ENCODE measurements at regions not wholly inside any gene's neighbourhood (a gene's known extent, or its start where the extent isn't known, plus 50 kb on each side); places are given as distances from the start of the nearest gene placed in this dataset.
"Not testable (repeated sequence)": the region's sequence is repeated elsewhere in the genome, so short reads cannot be mapped to it uniquely, and the experiment has no call there.

DNA sequence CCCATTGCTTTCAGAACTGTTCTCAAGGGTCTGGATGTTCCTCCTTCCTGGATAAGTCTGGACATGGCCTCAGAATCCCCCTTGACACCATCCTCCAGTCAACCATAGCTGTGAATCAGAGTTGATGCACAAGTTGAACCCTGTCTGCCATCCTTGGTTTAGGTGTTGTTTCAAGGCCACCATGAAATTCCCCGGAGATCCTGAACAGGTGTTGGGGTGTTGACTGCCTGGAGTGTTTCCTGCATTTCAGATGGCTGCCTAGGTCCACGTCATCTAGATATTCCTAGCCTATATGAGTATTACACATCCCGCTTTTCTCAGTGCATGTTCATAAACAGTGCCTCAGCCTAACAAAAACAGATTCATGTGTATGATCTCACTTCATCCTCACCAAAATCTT lies 86.7 kb upstream of the PWP1 start:
- ATAC-seq (replicated peaks): no peak
- H3K36me3 Mint-ChIP-seq (ENCODE audit: low read depth): no peaks in the 10 kb centered on the region
- no peaks in the 10 kb centered on the region for H3K9me3 Mint-ChIP-seq
- no peaks in the 10 kb centered on the region for H3K4me1 Mint-ChIP-seq
- H3K4me3 Mint-ChIP-seq: no peak overlapping the region
- no peak overlapping the region for H3K27ac Mint-ChIP-seq
- no peaks in the 10 kb centered on the region for H3K27me3 Mint-ChIP-seq

DNA sequence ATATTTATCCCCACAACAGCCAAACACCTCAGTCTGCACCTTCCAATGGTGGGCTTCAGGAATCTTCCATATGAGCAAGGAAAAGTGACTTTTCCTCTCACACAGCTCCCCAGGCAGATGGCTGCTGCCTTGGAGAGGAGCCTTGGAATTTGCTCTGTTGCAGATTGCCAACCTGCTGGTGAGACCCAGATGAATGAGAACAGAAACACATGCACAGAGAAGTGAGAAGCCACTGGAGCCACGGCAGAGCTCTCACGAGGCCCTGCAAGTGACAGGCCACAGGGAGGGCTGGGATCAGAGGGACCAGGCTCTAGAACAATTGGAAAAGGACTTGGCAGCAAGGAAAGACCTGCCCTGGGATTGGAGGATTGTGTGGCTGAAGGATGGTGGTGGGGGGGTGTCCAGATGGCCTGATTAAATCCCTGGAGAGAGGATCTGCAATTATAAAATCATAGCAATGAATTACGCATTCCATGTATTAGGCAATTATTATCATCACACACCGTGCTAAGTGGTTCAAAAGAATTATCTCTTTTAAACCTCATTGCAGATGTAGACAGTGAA lies 84.9 kb upstream of the PWP1 start:
- no peaks in the 10 kb centered on the region for H3K4me1 Mint-ChIP-seq
- H3K4me3 Mint-ChIP-seq: no peak overlapping the region
- ATAC-seq (replicated peaks): no peak
- H3K36me3 Mint-ChIP-seq (ENCODE audit: low read depth): no peaks in the 10 kb centered on the region
- H3K27me3 Mint-ChIP-seq: no peaks in the 10 kb centered on the region
- H3K27ac Mint-ChIP-seq: no peak overlapping the region
- no peaks in the 10 kb centered on the region for H3K9me3 Mint-ChIP-seq

DNA sequence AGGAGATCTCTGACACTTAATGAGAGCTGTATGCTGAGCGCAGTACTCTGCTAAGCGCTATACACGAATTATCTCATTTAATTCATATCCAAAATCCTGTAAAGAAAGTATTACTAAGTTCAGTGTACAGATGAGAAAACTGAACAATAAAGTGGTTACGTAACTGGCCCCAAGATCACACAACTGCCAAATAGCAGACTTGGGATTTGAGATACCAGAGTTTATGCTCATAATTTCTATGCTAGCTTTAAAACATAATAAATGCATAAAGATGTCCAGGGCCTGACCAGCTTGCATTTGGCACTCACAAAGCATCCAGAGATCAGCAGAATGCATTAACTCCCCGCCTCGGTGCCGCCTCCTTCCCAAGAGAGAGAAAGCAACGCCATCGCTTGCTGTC lies 83.2 kb upstream of the PWP1 start:
- no peaks in the 10 kb centered on the region for H3K9me3 Mint-ChIP-seq
- no peaks in the 10 kb centered on the region for H3K36me3 Mint-ChIP-seq (ENCODE audit: low read depth)
- no peak overlapping the region for H3K27ac Mint-ChIP-seq
- no peak overlapping the region for H3K4me3 Mint-ChIP-seq
- ATAC-seq (replicated peaks): no peak
- no peaks in the 10 kb centered on the region for H3K27me3 Mint-ChIP-seq
- no peaks in the 10 kb centered on the region for H3K4me1 Mint-ChIP-seq

DNA sequence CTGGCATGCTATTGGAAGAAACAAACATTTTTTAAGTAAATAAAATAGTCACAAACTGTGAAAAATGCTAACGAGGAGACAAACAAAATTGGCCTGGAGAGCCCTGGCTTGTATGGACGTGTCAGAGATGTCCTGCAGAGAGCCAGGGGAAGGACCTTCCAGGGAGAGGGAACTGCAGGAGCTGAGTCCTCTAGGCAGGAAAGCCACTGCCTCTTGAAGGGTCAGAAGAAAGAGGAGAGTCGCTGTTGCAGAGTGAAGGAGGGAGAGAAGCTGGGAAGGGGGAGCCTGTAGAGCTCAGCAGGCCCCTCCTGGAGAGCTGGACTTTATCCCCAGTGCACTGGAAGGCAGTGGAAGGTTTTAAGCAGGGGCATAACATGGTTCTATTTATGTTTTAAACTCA lies 80.3 kb upstream of the PWP1 start:
- Mint-ChIP-seq H3K4me3 (no peak overlapping the region), H3K36me3 (ENCODE audit: low read depth) (no peaks in the 10 kb centered on the region), H3K9me3 (no peaks in the 10 kb centered on the region), H3K27me3 (no peaks in the 10 kb centered on the region), H3K27ac (peak overlapping the region; percentile 0), H3K4me1 (no peaks in the 10 kb centered on the region)
- ATAC-seq (replicated peaks): no peak

GRCh38 chr12:107607464-107608392 lies 77.9 kb upstream of the PWP1 start:
- H3K4me1 Mint-ChIP-seq: no peaks in the 10 kb centered on the region
- peak; percentile 74 for ATAC-seq (replicated peaks)
- H3K4me3 Mint-ChIP-seq: no peak overlapping the region
- H3K27ac Mint-ChIP-seq: no peak overlapping the region
- no peaks in the 10 kb centered on the region for H3K27me3 Mint-ChIP-seq
- peaks cover 19% of the 10 kb centered on the region for H3K36me3 Mint-ChIP-seq (ENCODE audit: low read depth)
- H3K9me3 Mint-ChIP-seq: no peaks in the 10 kb centered on the region

DNA sequence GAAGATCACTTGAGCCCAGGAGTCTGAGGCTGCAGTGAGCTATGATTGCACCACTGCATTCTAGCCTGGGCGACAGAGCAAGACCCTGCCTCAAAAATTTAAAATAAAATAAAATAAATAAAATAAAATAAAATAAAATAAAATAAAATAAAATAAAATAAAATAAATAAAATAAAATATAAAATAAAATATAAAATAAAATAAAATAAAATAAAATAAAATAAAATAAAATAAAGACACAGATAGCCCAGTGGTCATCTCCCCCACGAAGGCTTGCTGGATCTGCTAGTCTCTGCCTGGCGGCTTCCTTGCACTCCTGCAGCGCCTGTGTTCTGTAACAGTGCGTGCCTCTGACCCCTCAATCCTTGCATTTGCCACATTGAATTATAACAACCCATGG lies 76.8 kb upstream of the PWP1 start:
- H3K9me3 Mint-ChIP-seq; H3K27me3 Mint-ChIP-seq; ATAC-seq (replicated peaks); H3K27ac Mint-ChIP-seq; H3K4me3 Mint-ChIP-seq; H3K4me1 Mint-ChIP-seq: not testable (repeated sequence)
- peaks cover 21% of the 10 kb centered on the region for H3K36me3 Mint-ChIP-seq (ENCODE audit: low read depth)

- Mint-ChIP-seq H3K4me3 (no peak overlapping the region), H3K4me1 (no peaks in the 10 kb centered on the region), H3K27ac (no peak overlapping the region), H3K36me3 (ENCODE audit: low read depth) (peaks cover 27% of the 10 kb centered on the region), H3K9me3 (no peaks in the 10 kb centered on the region), H3K27me3 (no peaks in the 10 kb centered on the region)
- ATAC-seq (replicated peaks): no peak
Measured at GRCh38 chr12:107610021-107610859, 75.4 kb upstream of the PWP1 start.

DNA sequence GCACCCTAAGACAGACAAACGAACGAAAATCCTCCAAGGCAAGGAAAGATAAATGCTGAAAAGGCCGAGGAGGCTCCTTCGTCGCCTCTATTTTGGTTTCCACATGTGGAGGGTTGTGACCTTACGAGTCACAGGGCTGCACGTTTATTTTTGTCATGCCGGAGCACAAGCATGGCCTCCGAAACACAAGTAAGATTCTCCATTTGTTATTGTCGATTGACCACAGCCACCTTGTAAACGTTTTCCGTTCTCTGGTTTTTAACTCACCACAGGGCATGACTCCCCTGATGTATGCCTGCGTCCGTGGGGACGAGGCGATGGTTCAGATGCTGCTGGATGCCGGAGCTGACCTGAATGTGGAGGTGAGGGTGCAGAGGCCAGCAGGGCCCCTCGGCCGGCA lies 73.1 kb upstream of the PWP1 start:
- H3K9me3 Mint-ChIP-seq: no peaks in the 10 kb centered on the region
- H3K36me3 Mint-ChIP-seq (ENCODE audit: low read depth): peaks cover 29% of the 10 kb centered on the region
- no peak overlapping the region for H3K4me3 Mint-ChIP-seq
- no peaks in the 10 kb centered on the region for H3K27me3 Mint-ChIP-seq
- no peaks in the 10 kb centered on the region for H3K4me1 Mint-ChIP-seq
- ATAC-seq (replicated peaks): no peak
- H3K27ac Mint-ChIP-seq: no peak overlapping the region

- H3K4me1 Mint-ChIP-seq: no peaks in the 10 kb centered on the region
- no peak overlapping the region for H3K27ac Mint-ChIP-seq
- H3K4me3 Mint-ChIP-seq: no peak overlapping the region
- no peaks in the 10 kb centered on the region for H3K27me3 Mint-ChIP-seq
- peaks cover 25% of the 10 kb centered on the region for H3K36me3 Mint-ChIP-seq (ENCODE audit: low read depth)
- ATAC-seq (replicated peaks): no peak
- H3K9me3 Mint-ChIP-seq: no peaks in the 10 kb centered on the region
Measured at GRCh38 chr12:107616941-107617340, 68.7 kb upstream of the PWP1 start.

DNA sequence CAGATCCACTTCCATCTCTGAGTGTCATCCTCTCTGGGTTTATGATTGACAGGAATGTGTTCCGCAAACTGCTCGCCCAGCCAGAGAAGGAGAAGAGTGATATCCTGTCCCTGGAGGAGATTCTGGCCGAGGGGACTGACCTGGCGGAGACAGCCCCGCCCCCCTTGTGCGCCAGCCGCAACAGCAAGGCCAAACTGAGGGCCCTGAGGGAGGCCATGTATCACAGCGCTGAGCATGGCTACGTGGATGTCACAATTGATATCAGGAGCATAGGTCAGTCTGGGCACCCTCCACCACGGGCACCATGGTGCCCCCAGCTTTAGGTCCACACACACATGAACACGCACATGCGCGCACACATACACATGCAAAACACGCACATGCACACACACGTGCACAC lies 67.5 kb upstream of the PWP1 start:
- Mint-ChIP-seq H3K27ac (no peak overlapping the region), H3K4me1 (no peaks in the 10 kb centered on the region), H3K36me3 (ENCODE audit: low read depth) (peaks cover 15% of the 10 kb centered on the region), H3K4me3 (no peak overlapping the region), H3K27me3 (no peaks in the 10 kb centered on the region), H3K9me3 (no peaks in the 10 kb centered on the region)
- ATAC-seq (replicated peaks): no peak

GRCh38 chr12:107619831-107620230 lies 65.8 kb upstream of the PWP1 start:
- Mint-ChIP-seq H3K27ac (no peak overlapping the region), H3K4me1 (no peaks in the 10 kb centered on the region), H3K27me3 (no peaks in the 10 kb centered on the region), H3K36me3 (ENCODE audit: low read depth) (peaks cover 28% of the 10 kb centered on the region), H3K9me3 (no peaks in the 10 kb centered on the region), H3K4me3 (no peak overlapping the region)
- no peak for ATAC-seq (replicated peaks)

GRCh38 chr12:107622001-107622400 lies 63.6 kb upstream of the PWP1 start:
- Mint-ChIP-seq H3K27me3 (no peaks in the 10 kb centered on the region), H3K9me3 (no peaks in the 10 kb centered on the region), H3K4me1 (no peaks in the 10 kb centered on the region), H3K4me3 (no peak overlapping the region), H3K36me3 (ENCODE audit: low read depth) (peaks cover 32% of the 10 kb centered on the region), H3K27ac (no peak overlapping the region)
- ATAC-seq (replicated peaks): no peak

DNA sequence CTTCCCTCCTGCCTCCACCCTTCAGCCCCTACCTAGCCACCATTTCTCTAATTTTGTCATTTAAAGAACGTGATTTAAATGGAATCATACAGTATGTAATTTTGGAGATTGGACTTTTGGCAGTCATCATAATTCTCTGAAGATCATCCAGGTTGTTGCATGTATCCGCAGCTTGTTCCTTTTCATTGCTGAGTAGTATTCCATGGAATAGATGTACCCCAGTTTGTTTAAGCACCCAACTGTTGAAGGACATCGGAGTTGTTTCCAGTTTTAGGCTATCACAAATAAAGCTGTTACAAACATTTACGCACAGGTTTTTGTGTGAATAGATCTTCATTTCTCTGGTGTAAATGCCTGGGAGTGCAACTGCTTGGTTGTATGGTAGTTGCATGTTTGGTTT lies 61.1 kb upstream of the PWP1 start:
- Mint-ChIP-seq H3K27me3 (no peaks in the 10 kb centered on the region), H3K36me3 (ENCODE audit: low read depth) (peaks cover 22% of the 10 kb centered on the region), H3K4me1 (no peaks in the 10 kb centered on the region), H3K9me3 (no peaks in the 10 kb centered on the region), H3K27ac (no peak overlapping the region), H3K4me3 (no peak overlapping the region)
- ATAC-seq (replicated peaks): no peak

- H3K4me3 Mint-ChIP-seq: no peak overlapping the region
- H3K4me1 Mint-ChIP-seq: no peaks in the 10 kb centered on the region
- no peaks in the 10 kb centered on the region for H3K36me3 Mint-ChIP-seq (ENCODE audit: low read depth)
- ATAC-seq (replicated peaks): no peak
- no peak overlapping the region for H3K27ac Mint-ChIP-seq
- no peaks in the 10 kb centered on the region for H3K9me3 Mint-ChIP-seq
- H3K27me3 Mint-ChIP-seq: no peaks in the 10 kb centered on the region
Measured at GRCh38 chr12:107631715-107632114, 53.9 kb upstream of the PWP1 start.

- no peaks in the 10 kb centered on the region for H3K27me3 Mint-ChIP-seq
- no peak overlapping the region for H3K4me3 Mint-ChIP-seq
- H3K36me3 Mint-ChIP-seq (ENCODE audit: low read depth): no peaks in the 10 kb centered on the region
- H3K27ac Mint-ChIP-seq: no peak overlapping the region
- no peaks in the 10 kb centered on the region for H3K9me3 Mint-ChIP-seq
- no peaks in the 10 kb centered on the region for H3K4me1 Mint-ChIP-seq
- no peak for ATAC-seq (replicated peaks)
Measured at GRCh38 chr12:107632246-107632645, 53.4 kb upstream of the PWP1 start.

Data from activated T-helper 17 cell treated with anti-CD3 and anti-CD28 coated beads, Interleukin-2, amount 50 U/mL, for 72 hours (primary cell).